Mesenchymal stem cell (in vitro differentiated cells and primary cell): ENCODE measurements at regions not wholly inside any gene's neighbourhood (a gene's known extent, or its start where the extent isn't known, plus 50 kb on each side); places are given as distances from the start of the nearest gene placed in this dataset.
A peak's percentile ranks its signal among the peaks of the same experiment; 100 is the strongest.

Experiments
- DNase-seq: peaks from one replicate; pipeline ENCODE4 v3.0.0-alpha.2; 2013
- H2AFZ ChIP-seq: one replicate; pipeline ENCODE4 v1.6.1; 2013; ENCODE audit warnings: low read depth, mild to moderate bottlenecking, control low read depth, inconsistent platforms, low read length, moderate library complexity
- H2AK5ac ChIP-seq: 2 replicates; pipeline ENCODE4 v1.6.1; 2013; ENCODE audit warnings: low read length, moderate library complexity, mild to moderate bottlenecking, inconsistent platforms; ENCODE audit not compliant: severe bottlenecking
- H2BK120ac ChIP-seq: one replicate; pipeline ENCODE4 v1.6.1; 2013; ENCODE audit warnings: low read depth, mild to moderate bottlenecking, inconsistent platforms, low read length, moderate library complexity
- H2BK12ac ChIP-seq, 2 experiments: one replicate each; pipeline ENCODE4 v1.6.1; 2013; ENCODE audit warnings: inconsistent platforms in 2 of 2, low read length in 2 of 2, mild to moderate bottlenecking in 2 of 2, moderate library complexity in 2 of 2, control low read depth in 1 of 2
- H2BK15ac ChIP-seq: one replicate; pipeline ENCODE4 v1.6.1; 2013; ENCODE audit warnings: mild to moderate bottlenecking, low read depth, inconsistent platforms; ENCODE audit not compliant: poor library complexity, severe bottlenecking
- H2BK5ac ChIP-seq: 2 replicates; pipeline ENCODE4 v1.6.1; 2013; ENCODE audit warnings: low read depth, mild to moderate bottlenecking, low read length, control low read depth, inconsistent platforms; ENCODE audit not compliant: poor library complexity, severe bottlenecking
- H3K14ac ChIP-seq, 2 experiments: one replicate each; pipeline ENCODE4 v1.6.1; 2013; ENCODE audit warnings: inconsistent platforms in 2 of 2, low read length in 2 of 2, control low read depth in 1 of 2, mild to moderate bottlenecking in 1 of 2, moderate library complexity in 1 of 2
- H3K18ac ChIP-seq, 2 experiments: one replicate each; pipeline ENCODE4 v1.6.1; 2013; ENCODE audit warnings: inconsistent platforms in 2 of 2, low read length in 2 of 2, control low read depth in 1 of 2, low read depth in 1 of 2, mild to moderate bottlenecking in 1 of 2
- H3K23ac ChIP-seq, 2 experiments: one replicate each; pipeline ENCODE4 v1.6.1; 2013; ENCODE audit warnings: inconsistent platforms in 2 of 2, low read length in 2 of 2, mild to moderate bottlenecking in 2 of 2, moderate library complexity in 2 of 2, control low read depth in 1 of 2
- H3K27ac ChIP-seq: 2 replicates; pipeline ENCODE4 v1.5.1; 2013; ENCODE audit warnings: mild to moderate bottlenecking, moderate library complexity, low read length, control low read depth, inconsistent platforms; ENCODE audit not compliant: poor library complexity, severe bottlenecking
- H3K27me3 ChIP-seq, 2 experiments: 2 replicates each; pipeline versions ENCODE4 v1.6.1 to v1.7.0; 2013; ENCODE audit warnings: low read length in 2 of 2, mild to moderate bottlenecking in 2 of 2, moderate library complexity in 2 of 2, control low read depth in 1 of 2, inconsistent platforms in 1 of 2; ENCODE audit not compliant: control insufficient read depth in 1 of 2, insufficient read depth in 1 of 2
- H3K36me3 ChIP-seq, 2 experiments: 2 replicates each; pipeline versions ENCODE4 v1.6.1 to v1.7.0; 2013; ENCODE audit warnings: low read length in 2 of 2, control low read depth in 1 of 2, inconsistent platforms in 1 of 2, low read depth in 1 of 2, mild to moderate bottlenecking in 1 of 2; ENCODE audit not compliant: insufficient read depth in 2 of 2, control insufficient read depth in 1 of 2
- H3K4ac ChIP-seq, 2 experiments: one replicate each; pipeline ENCODE4 v1.6.1; 2013; ENCODE audit warnings: inconsistent platforms in 2 of 2, low read length in 2 of 2, mild to moderate bottlenecking in 2 of 2, moderate library complexity in 2 of 2, control low read depth in 1 of 2, low read depth in 1 of 2
- H3K4me1 ChIP-seq: 2 replicates; pipeline ENCODE4 v1.6.1; 2013; ENCODE audit warnings: low read depth, low read length, control low read depth; ENCODE audit not compliant: control insufficient read depth, insufficient read depth
- H3K4me2 ChIP-seq: 2 replicates; pipeline ENCODE4 v1.6.1; 2013; ENCODE audit warnings: low read length, mild to moderate bottlenecking, inconsistent platforms; ENCODE audit not compliant: poor library complexity, severe bottlenecking
- H3K4me3 ChIP-seq, 2 experiments: 2 replicates each; pipeline versions ENCODE4 v1.5.1 to v1.7.0; 2013; ENCODE audit warnings: low read length in 2 of 2, mild to moderate bottlenecking in 2 of 2, control low read depth in 1 of 2, low read depth in 1 of 2; ENCODE audit not compliant: insufficient read depth in 1 of 2
- H3K79me1 ChIP-seq: replicated peaks from 2 replicates; pipeline ENCODE4 v1.6.1; 2013; ENCODE audit warnings: mild to moderate bottlenecking, control low read depth, low read length, inconsistent platforms; ENCODE audit not compliant: poor library complexity, severe bottlenecking
- H3K9ac ChIP-seq: 2 replicates; pipeline ENCODE4 v1.7.0; 2013; ENCODE audit warnings: mild to moderate bottlenecking, low read length, moderate library complexity
- H3K9me3 ChIP-seq: 2 replicates; pipeline ENCODE4 v1.7.0; 2013; ENCODE audit warnings: mild to moderate bottlenecking, low read length; ENCODE audit not compliant: control insufficient read depth
- H4K8ac ChIP-seq: one replicate; pipeline ENCODE4 v1.6.1; 2013; ENCODE audit warnings: inconsistent platforms, mild to moderate bottlenecking, low read length, moderate library complexity
- H4K91ac ChIP-seq: one replicate; pipeline ENCODE4 v1.6.1; 2013; ENCODE audit warnings: mild to moderate bottlenecking, low read length, inconsistent platforms
- WGBS: methylation state at CpG from one replicate; pipeline ENCODE4 v1.1.7; 2013; ENCODE audit warnings: mixed read lengths; 5-methylcytosine and 5-hydroxymethylcytosine counted together

GRCh38 chr2:9135822-9136558 is 70.6 kb upstream of the ASAP2 start:
- no peak for DNase-seq
- peaks cover 7% of the 10 kb centered on the region for H3K9me3 ChIP-seq

GRCh38 chr2:9127316-9127715 is 79.3 kb upstream of the ASAP2 start:
- Histone ChIP-seq H3K9ac (no peak overlapping the region), H3K23ac (no peak overlapping the region), H4K91ac (no peak overlapping the region), H3K18ac (no peak overlapping the region), H2BK12ac (no peak overlapping the region), H3K79me1 (no peaks in the 10 kb centered on the region), H3K9me3 (peaks cover 4% of the 10 kb centered on the region), H2BK5ac (no peak overlapping the region), H3K27me3 (no peaks in the 10 kb centered on the region), H4K8ac (no peak overlapping the region), H2BK120ac (no peak overlapping the region), H3K4me3 (no peak overlapping the region), H2AFZ (no peak overlapping the region), H3K27ac (no peak overlapping the region), H3K4ac (no peak overlapping the region), H3K14ac (peak overlapping the region in 1 of 2 experiments; percentile 5), H3K4me1 (no peaks in the 10 kb centered on the region), H2AK5ac (no peak overlapping the region), H3K36me3 (no peaks in the 10 kb centered on the region), H2BK15ac (no peak overlapping the region), H3K4me2 (no peak overlapping the region)
- DNase-seq = no peak
- WGBS = 93% methylated on average over 7 of the region's 8 CpGs

More at GRCh38 chr2:9135822-9136558, 70.6 kb upstream of the ASAP2 start:
- WGBS = 89% methylated on average over 14 of the region's 15 CpGs
- Histone ChIP-seq H2BK5ac (no peak overlapping the region), H3K27me3 (peaks cover 0 to 4% of the 10 kb centered on the region in 2 experiments), H3K14ac (no peak overlapping the region), H3K4ac (no peak overlapping the region), H2AK5ac (no peak overlapping the region), H4K91ac (no peak overlapping the region), H3K4me1 (peaks cover 9% of the 10 kb centered on the region), H3K4me3 (no peak overlapping the region), H2BK120ac (no peak overlapping the region), H2BK15ac (no peak overlapping the region), H3K9ac (no peak overlapping the region), H3K36me3 (no peaks in the 10 kb centered on the region), H3K18ac (no peak overlapping the region), H4K8ac (no peak overlapping the region), H3K23ac (no peak overlapping the region), H3K27ac (no peak overlapping the region), H2BK12ac (no peak overlapping the region), H2AFZ (no peak overlapping the region), H3K79me1 (no peaks in the 10 kb centered on the region), H3K4me2 (no peak overlapping the region)

- H3K27ac ChIP-seq = no peak overlapping the region
- no peak overlapping the region for H3K4me3 ChIP-seq
- no peak overlapping the region for H2BK120ac ChIP-seq
- H2AK5ac ChIP-seq = no peak overlapping the region
- H3K9ac ChIP-seq = no peak overlapping the region
- no peak overlapping the region for H3K18ac ChIP-seq
- H2BK15ac ChIP-seq = no peak overlapping the region
- H3K14ac ChIP-seq = no peak overlapping the region
- no peak overlapping the region for H2BK5ac ChIP-seq
- DNase-seq = no peak
- H3K4ac ChIP-seq = no peak overlapping the region
- H4K91ac ChIP-seq = no peak overlapping the region
- H3K79me1 ChIP-seq = no peaks in the 10 kb centered on the region
- no peaks in the 10 kb centered on the region for H3K4me1 ChIP-seq
- H2BK12ac ChIP-seq = no peak overlapping the region
- 98% methylated on average over 3 of the region's 3 CpGs for WGBS
- no peak overlapping the region for H4K8ac ChIP-seq
- no peak overlapping the region for H2AFZ ChIP-seq
- peaks cover 4% of the 10 kb centered on the region for H3K9me3 ChIP-seq
- H3K4me2 ChIP-seq = no peak overlapping the region
- no peak overlapping the region for H3K23ac ChIP-seq
- H3K27me3 ChIP-seq = no peaks in the 10 kb centered on the region
- H3K36me3 ChIP-seq = no peaks in the 10 kb centered on the region
Measured at GRCh38 chr2:9126540-9126939, 80.1 kb upstream of the ASAP2 start.

DNA sequence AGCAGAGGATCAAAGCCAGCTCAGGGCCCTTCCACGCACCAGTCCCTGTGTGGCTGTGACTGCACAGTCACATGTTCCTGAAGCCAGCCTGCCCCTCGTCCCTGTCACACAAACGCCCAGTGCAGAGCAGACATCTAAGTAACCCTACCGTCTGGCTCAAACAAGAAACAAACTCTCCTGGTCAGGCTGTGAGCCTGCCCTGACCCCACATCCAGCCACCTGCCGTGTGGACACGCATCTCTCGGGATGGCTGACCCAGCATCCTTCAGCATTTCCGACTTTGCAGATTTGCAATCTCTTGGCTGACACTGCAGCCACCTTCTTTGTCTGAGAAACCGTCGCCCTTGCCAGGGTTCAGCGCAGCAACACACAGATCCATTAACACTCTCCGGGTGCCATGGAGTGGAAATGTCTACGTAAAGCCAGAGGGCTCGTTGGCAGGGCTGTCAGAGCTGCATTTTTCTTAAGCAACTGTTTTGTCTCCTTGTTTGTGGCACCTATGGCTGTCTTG is 82.3 kb upstream of the ASAP2 start:
- Histone ChIP-seq H2BK5ac (no peak overlapping the region), H3K27me3 (no peaks in the 10 kb centered on the region), H3K4me1 (no peaks in the 10 kb centered on the region), H3K36me3 (no peaks in the 10 kb centered on the region), H3K9ac (no peak overlapping the region), H3K23ac (no peak overlapping the region), H3K14ac (no peak overlapping the region), H4K8ac (peak overlapping the region; percentile 5), H3K27ac (no peak overlapping the region), H3K4me2 (no peak overlapping the region), H2AK5ac (no peak overlapping the region), H2AFZ (no peak overlapping the region), H3K79me1 (no peaks in the 10 kb centered on the region), H3K9me3 (peaks cover 4% of the 10 kb centered on the region), H2BK15ac (no peak overlapping the region), H3K4me3 (no peak overlapping the region), H4K91ac (no peak overlapping the region), H3K18ac (peak overlapping the region in 1 of 2 experiments; percentile 4), H2BK12ac (peak overlapping the region in 1 of 2 experiments; percentile 33), H2BK120ac (no peak overlapping the region), H3K4ac (no peak overlapping the region)
- no peak for DNase-seq
- WGBS = 73% methylated on average over 14 of the region's 14 CpGs
